RWPE2 (cell line): ENCODE measurements at regions not wholly inside any gene's neighbourhood (a gene's known extent, or its start where the extent isn't known, plus 50 kb on each side); places are given as distances from the start of the nearest gene placed in this dataset.
"Not testable (repeated sequence)": the region's sequence is repeated elsewhere in the genome, so short reads cannot be mapped to it uniquely, and the experiment has no call there.

Source experiments
- ATAC-seq: fragments of 200-7000 bp; cut with Tn5 transposase; 3 replicates; pipeline ENCODE4 v1.9.1; 2021; ENCODE audit warnings: low read depth
- DNase-seq: peaks from one replicate; pipeline ENCODE4 v3.0.0-alpha.2; 2020; ENCODE audit warnings: low spot score
- H3K27ac ChIP-seq: fragments of 450-650 bp; 2 replicates; pipeline ENCODE4 v1.5.1; 2017; ENCODE audit warnings: mild to moderate bottlenecking; ENCODE audit not compliant: poor library complexity, severe bottlenecking
- H3K27me3 ChIP-seq: fragments of 250-450 bp; sonication (Bioruptor Pico); 2 replicates; pipeline ENCODE4 v1.5.1; 2021; ENCODE audit warnings: mild to moderate bottlenecking, moderate library complexity; ENCODE audit not compliant: insufficient read depth, poor library complexity, severe bottlenecking
- H3K36me3 ChIP-seq: fragments of 250-450 bp; sonication (Bioruptor Pico); 2 replicates; pipeline ENCODE4 v1.5.1; 2020; ENCODE audit warnings: low read depth, mild to moderate bottlenecking, moderate library complexity
- H3K4me1 ChIP-seq: fragments of 250-450 bp; sonication (Bioruptor Pico); 2 replicates; pipeline ENCODE4 v1.5.1; 2021; ENCODE audit warnings: mild to moderate bottlenecking, moderate library complexity; ENCODE audit not compliant: insufficient read depth, poor library complexity, severe bottlenecking
- H3K4me3 ChIP-seq: fragments of 250-450 bp; sonication (Bioruptor Pico); 2 replicates; pipeline ENCODE4 v1.5.1; 2021; ENCODE audit warnings: mild to moderate bottlenecking, moderate library complexity; ENCODE audit not compliant: severe bottlenecking
- H3K9me3 ChIP-seq: fragments of 250-450 bp; sonication (Bioruptor Pico); 2 replicates; pipeline ENCODE4 v1.5.1; 2021; ENCODE audit warnings: mild to moderate bottlenecking, moderate library complexity; ENCODE audit not compliant: severe bottlenecking
- TF ChIP-seq, protein P1 (sequence below): fragments of 450-650 bp; IDR thresholded peaks from one replicate; pipeline ENCODE4 v1.5.1; 2017; ENCODE audit warnings: mild to moderate bottlenecking, moderate library complexity; ENCODE audit not compliant: poor library complexity, severe bottlenecking

GRCh38 chr6:111942561-111942960 lies 69.3 kb upstream of the FYN start:
- Histone ChIP-seq H3K9me3 (no peaks in the 10 kb centered on the region), H3K4me1 (peaks cover 6% of the 10 kb centered on the region), H3K27me3 (no peaks in the 10 kb centered on the region), H3K36me3 (no peaks in the 10 kb centered on the region), H3K27ac (no peak overlapping the region), H3K4me3 (no peak overlapping the region)
- TF ChIP-seq, protein P1, sequence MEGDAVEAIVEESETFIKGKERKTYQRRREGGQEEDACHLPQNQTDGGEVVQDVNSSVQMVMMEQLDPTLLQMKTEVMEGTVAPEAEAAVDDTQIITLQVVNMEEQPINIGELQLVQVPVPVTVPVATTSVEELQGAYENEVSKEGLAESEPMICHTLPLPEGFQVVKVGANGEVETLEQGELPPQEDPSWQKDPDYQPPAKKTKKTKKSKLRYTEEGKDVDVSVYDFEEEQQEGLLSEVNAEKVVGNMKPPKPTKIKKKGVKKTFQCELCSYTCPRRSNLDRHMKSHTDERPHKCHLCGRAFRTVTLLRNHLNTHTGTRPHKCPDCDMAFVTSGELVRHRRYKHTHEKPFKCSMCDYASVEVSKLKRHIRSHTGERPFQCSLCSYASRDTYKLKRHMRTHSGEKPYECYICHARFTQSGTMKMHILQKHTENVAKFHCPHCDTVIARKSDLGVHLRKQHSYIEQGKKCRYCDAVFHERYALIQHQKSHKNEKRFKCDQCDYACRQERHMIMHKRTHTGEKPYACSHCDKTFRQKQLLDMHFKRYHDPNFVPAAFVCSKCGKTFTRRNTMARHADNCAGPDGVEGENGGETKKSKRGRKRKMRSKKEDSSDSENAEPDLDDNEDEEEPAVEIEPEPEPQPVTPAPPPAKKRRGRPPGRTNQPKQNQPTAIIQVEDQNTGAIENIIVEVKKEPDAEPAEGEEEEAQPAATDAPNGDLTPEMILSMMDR: no peak
- no peak for DNase-seq
- no peak for ATAC-seq

DNA sequence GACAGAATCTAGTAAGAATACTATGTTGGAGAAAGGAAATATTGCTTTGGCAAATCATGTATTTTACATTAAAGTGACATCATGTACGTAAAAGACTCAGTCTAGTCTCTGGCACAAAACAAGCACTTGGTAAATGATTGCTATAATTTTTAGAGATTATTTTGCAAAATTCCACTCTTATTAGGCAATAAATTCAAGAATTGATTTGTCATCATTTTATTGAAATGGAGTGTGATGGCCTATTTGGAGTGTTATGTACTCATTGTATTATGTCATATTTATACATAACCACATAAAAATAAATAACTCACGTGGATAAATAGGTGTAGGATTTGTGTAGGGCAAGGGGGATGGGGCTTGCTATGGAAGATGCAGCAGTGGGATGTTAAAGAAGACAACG lies 70.0 kb upstream of the FYN start:
- Histone ChIP-seq H3K36me3 (no peaks in the 10 kb centered on the region), H3K27me3 (no peaks in the 10 kb centered on the region), H3K4me1 (peaks cover 6% of the 10 kb centered on the region), H3K4me3 (no peak overlapping the region), H3K27ac (no peak overlapping the region), H3K9me3 (no peaks in the 10 kb centered on the region)
- no peak for ATAC-seq
- TF ChIP-seq, protein P1: no peak
- no peak for DNase-seq

DNA sequence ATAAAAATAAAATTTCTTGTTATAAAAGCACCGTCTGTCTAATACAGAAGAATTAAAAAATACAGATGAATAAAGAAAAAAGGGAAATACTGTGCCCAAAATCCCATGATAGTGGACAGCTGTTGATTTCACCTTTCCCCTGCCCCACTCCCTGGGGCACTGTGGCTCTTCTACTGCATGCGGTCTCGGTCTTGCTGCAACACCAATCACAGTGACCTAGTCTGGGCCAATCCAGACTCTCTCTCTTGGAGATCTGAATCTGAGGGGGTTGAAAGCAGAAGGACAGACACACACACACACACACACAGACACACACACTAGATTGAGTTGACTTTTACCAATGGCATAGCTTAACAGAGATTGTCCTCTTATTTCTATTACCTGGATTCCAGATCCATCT lies 70.5 kb upstream of the FYN start:
- no peak for DNase-seq
- TF ChIP-seq, protein P1: no peak
- H3K27me3 ChIP-seq: no peaks in the 10 kb centered on the region
- no peaks in the 10 kb centered on the region for H3K9me3 ChIP-seq
- peaks cover 6% of the 10 kb centered on the region for H3K4me1 ChIP-seq
- H3K27ac ChIP-seq: no peak overlapping the region
- ATAC-seq: no peak
- H3K4me3 ChIP-seq: no peak overlapping the region
- no peaks in the 10 kb centered on the region for H3K36me3 ChIP-seq

DNA sequence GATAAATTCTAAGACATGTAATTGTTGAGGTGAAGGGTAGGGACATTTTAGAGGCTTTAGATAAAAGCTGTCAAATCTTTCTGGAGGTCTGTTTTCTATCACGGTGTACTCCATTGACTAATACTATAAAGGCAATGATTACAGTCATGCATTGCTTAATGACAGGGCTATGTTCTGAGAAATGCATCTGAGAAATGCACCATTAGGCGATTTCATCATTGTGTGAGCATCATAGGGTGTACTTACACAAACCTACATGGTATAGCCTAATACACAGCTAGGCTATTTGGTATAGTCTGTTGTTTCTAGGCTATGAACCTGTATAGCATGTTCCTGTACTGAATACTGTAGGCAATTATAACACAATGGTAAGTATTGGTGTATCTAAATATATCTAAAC lies 71.3 kb upstream of the FYN start:
- Histone ChIP-seq H3K36me3 (no peaks in the 10 kb centered on the region), H3K4me1 (no peaks in the 10 kb centered on the region), H3K27ac (no peak overlapping the region), H3K27me3 (no peaks in the 10 kb centered on the region), H3K9me3 (no peaks in the 10 kb centered on the region), H3K4me3 (no peak overlapping the region)
- TF ChIP-seq, protein P1: no peak
- no peak for ATAC-seq
- no peak for DNase-seq

DNA sequence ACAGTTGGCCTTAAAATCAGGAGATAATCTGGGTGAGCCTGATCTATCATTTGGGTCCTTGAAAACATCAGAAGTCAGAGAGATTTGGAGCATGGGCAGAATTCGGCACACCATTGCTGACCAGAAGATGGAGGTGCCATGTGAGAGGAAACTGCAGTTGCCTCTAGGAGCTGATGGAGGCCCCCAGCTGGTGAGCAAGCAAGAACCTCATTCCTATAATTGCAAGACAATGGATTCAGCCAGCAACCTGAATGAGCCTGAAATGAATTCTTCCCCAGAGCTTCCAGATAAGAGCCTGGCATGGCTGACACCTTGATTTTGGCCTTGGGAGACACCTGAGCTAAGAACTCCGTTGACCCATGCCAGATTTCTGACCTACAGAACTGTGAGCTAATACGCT lies 76.3 kb upstream of the FYN start:
- no peaks in the 10 kb centered on the region for H3K27me3 ChIP-seq
- TF ChIP-seq, protein P1: no peak
- ATAC-seq (no peak), DNase-seq (no peak)
- no peaks in the 10 kb centered on the region for H3K36me3 ChIP-seq
- H3K4me3 ChIP-seq: no peak overlapping the region
- peaks cover 11% of the 10 kb centered on the region for H3K4me1 ChIP-seq
- H3K27ac ChIP-seq: no peak overlapping the region
- H3K9me3 ChIP-seq: no peaks in the 10 kb centered on the region

GRCh38 chr6:111949984-111950383 lies 76.7 kb upstream of the FYN start:
- peaks cover 11% of the 10 kb centered on the region for H3K4me1 ChIP-seq
- not testable (repeated sequence) for H3K36me3 ChIP-seq, H3K4me3 ChIP-seq, DNase-seq, H3K27ac ChIP-seq, ATAC-seq, H3K27me3 ChIP-seq, H3K9me3 ChIP-seq
